Stimulated activated memory B cell treated with anti-CD40 and anti-IgM and Interleukin-4, amounts not matched to agents 10 μg/mL and 1 μg/mL and 100 μg/mL, for 72 hours (primary cell): ENCODE measurements at regions not wholly inside any gene's neighbourhood (a gene's known extent, or its start where the extent isn't known, plus 50 kb on each side); places are given as distances from the start of the nearest gene placed in this dataset.

Experiments used
- ATAC-seq: fragments of 150-1000 bp; cut with Tn5 transposase; 2 replicates; pipeline ENCODE4 v1.10.0; 2021
- H3K27ac Mint-ChIP-seq: one replicate; pipeline ENCODE4 v1.8.0; 2022; ENCODE audit warnings: mild to moderate bottlenecking, mixed read lengths
- H3K27me3 Mint-ChIP-seq: one replicate; pipeline ENCODE4 v1.8.0; 2022; ENCODE audit warnings: mixed read lengths
- H3K36me3 Mint-ChIP-seq: one replicate; pipeline ENCODE4 v1.8.0; 2022; ENCODE audit warnings: mixed read lengths
- H3K4me1 Mint-ChIP-seq: one replicate; pipeline ENCODE4 v1.8.0; 2022; ENCODE audit warnings: mixed read lengths
- H3K4me3 Mint-ChIP-seq: one replicate; pipeline ENCODE4 v1.8.0; 2022; ENCODE audit warnings: mild to moderate bottlenecking, moderate library complexity, mixed read lengths
- H3K9me3 Mint-ChIP-seq: one replicate; pipeline ENCODE4 v1.8.0; 2022; ENCODE audit warnings: mixed read lengths

DNA sequence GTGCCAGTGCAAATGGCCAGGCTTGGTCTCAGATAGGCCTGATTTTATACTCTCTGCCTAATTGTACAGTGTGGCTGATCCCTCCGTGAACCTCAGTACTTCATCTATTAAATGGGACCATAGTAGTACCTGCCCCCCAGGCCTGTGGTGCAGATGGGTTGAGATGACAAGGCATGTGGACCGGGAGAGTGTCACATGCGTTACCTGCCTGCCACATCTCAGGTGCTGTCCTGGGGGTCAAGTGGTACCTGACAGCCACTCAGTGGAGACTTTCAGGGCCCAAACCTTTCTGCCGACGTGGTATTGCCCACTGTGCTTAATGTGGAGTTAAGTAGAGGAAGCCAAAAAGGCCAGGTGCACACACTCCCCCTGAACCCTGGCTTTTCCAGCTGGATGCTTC, 197.3 kb downstream of the FOXD2 start:
- Mint-ChIP-seq H3K4me1 (no peaks in the 10 kb centered on the region), H3K27me3 (peaks cover 11% of the 10 kb centered on the region), H3K9me3 (no peaks in the 10 kb centered on the region), H3K36me3 (no peaks in the 10 kb centered on the region), H3K4me3 (no peak overlapping the region), H3K27ac (no peak overlapping the region)
- ATAC-seq: no peak

DNA sequence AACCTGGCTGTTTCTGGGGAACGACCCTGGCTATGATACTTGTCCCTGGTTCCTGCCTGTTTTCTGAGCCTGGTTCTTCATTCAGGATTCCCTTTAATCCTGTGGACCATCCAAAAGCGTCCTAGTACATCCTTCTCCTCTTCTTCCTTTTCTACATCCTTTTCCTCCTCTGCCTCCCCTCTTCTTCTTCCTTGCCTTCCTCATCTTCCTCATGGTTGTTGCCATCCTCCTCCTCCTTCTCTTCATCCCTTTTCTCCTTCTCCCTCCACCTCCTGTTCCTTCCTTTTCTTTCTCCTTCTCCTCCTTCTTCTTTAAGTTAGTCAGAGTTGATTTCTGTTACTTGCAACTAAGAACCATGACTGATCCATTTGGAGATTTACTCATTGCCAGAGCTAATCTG, 197.8 kb downstream of the FOXD2 start:
- no peak for ATAC-seq
- no peaks in the 10 kb centered on the region for H3K36me3 Mint-ChIP-seq
- no peaks in the 10 kb centered on the region for H3K4me1 Mint-ChIP-seq
- H3K27ac Mint-ChIP-seq: no peak overlapping the region
- peaks cover 8% of the 10 kb centered on the region for H3K27me3 Mint-ChIP-seq
- no peaks in the 10 kb centered on the region for H3K9me3 Mint-ChIP-seq
- H3K4me3 Mint-ChIP-seq: no peak overlapping the region

DNA sequence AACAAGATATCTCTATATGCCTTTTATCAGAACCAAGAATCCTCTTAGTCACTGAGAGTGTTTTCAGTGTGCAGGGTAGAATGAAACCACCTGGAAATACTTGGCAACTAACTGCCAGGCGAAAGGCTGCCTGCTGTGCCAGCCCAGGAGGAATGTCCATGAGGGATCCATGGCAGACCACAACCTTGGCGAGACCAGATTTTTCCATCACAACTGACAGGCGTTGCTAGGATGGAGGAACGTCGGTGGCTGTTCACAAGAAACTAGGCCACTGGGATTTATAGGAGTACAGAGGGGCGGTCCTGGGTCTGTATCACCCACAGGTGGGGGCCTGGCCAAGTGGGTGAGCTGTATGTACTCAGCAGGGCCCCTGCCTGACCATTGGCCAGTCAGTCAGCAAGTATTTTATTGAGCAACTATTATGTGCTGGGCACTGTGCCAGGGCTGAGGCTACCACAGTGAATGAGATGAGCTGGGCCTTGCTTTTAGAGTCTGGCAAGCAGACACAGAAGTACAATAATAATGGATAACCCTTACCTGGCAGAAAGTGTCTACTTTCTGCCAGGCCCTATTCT, 199.4 kb downstream of the FOXD2 start:
- H3K4me3 Mint-ChIP-seq: no peak overlapping the region
- no peak for ATAC-seq
- H3K27ac Mint-ChIP-seq: no peak overlapping the region
- H3K4me1 Mint-ChIP-seq: no peaks in the 10 kb centered on the region
- no peaks in the 10 kb centered on the region for H3K36me3 Mint-ChIP-seq
- no peaks in the 10 kb centered on the region for H3K9me3 Mint-ChIP-seq
- peaks cover 19% of the 10 kb centered on the region for H3K27me3 Mint-ChIP-seq

DNA sequence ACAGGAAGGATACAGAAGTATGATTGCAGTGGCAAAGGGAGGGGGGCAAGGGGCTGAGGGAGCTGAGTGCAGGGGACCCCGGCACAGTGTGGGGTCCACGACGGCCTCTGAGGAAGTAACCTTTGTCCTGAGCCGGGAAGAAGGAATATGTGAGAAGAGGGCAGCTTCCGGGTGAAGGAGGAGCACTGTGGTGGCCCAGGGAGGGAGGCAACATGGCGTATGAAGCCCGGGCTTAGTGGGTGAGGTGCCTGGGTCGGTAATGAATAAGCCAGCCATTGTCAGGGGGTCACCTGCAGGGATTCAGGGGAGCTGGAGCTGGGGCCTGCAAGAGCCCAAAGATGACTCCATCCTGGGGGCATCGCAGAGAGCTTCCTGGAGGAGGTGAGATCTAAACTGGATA, 200.4 kb downstream of the FOXD2 start:
- Mint-ChIP-seq H3K4me1 (no peaks in the 10 kb centered on the region), H3K27ac (no peak overlapping the region), H3K9me3 (no peaks in the 10 kb centered on the region), H3K27me3 (peaks cover 27% of the 10 kb centered on the region), H3K36me3 (no peaks in the 10 kb centered on the region), H3K4me3 (no peak overlapping the region)
- no peak for ATAC-seq

DNA sequence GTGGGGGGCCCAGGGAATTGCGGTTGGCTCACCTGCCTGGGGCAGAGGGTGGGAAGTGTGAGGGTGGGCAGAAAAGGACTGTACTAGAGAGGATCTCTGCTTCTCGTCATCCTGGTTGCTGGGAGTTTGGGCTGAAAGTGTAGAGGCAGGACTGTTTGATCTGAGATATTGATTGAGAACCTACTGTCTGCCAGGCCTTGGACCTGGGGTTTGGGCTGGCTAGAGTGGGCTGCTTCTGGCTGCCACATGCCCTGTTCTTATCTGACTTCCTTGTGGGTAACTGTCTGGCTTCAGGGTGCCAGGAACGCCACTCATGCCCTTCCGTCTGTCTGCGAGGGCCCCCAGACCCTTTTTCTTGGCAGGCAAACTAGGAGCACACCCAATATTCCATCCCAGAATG, 200.9 kb downstream of the FOXD2 start:
- peaks cover 27% of the 10 kb centered on the region for H3K27me3 Mint-ChIP-seq

DNA sequence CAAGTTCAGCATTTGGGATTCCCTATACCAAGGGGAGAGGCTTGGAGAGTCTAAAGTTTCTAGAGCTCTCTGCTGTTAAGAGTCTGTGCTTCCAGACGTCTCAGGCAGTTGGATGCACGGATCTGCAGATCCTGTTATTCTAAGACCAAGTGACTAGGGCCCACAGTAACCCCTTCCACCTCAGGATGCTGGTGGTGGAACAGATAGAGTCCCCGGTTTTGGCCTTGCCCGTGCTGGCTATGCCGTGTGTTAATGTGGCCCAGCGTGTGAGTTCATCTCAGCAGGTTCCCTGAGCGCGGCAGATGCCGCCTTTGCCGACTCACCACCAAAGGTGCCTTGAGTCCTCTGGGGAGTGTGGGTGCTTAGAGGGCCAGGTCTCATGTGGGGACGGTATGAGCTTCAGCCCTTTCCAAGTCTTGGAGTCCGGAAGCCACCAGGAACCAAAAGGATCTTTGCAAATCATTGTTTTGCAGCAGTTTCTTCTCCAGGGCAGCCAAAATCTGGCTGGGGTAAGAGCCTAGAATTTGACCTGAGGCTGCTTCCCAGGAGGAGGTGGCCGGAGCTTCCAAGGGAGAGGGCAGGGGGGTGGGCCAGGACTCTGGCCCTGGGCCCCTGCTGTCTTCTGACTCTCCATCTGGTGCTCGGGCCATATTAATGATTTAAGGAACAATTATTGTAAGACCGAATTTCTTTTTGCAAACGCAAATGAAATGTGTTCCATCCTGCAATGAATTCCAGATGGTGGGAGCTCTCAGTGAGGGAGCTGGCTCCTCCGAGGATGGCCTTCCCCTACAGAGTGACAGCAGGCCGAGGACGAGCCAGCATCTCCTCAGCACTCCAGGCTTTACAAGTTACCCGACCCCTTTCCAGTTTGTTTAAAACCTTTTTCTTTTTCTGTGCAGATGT, 205.7 kb downstream of the FOXD2 start:
- Mint-ChIP-seq H3K27ac (no peak overlapping the region), H3K27me3 (peaks cover 33% of the 10 kb centered on the region), H3K4me3 (no peak overlapping the region), H3K36me3 (no peaks in the 10 kb centered on the region), H3K9me3 (no peaks in the 10 kb centered on the region), H3K4me1 (no peaks in the 10 kb centered on the region)
- ATAC-seq: no peak

More for the DNA sequence above, 200.9 kb downstream of the FOXD2 start:
- no peak overlapping the region for H3K27ac Mint-ChIP-seq
- no peaks in the 10 kb centered on the region for H3K9me3 Mint-ChIP-seq
- ATAC-seq: no peak
- H3K36me3 Mint-ChIP-seq: no peaks in the 10 kb centered on the region
- H3K4me3 Mint-ChIP-seq: no peak overlapping the region
- no peaks in the 10 kb centered on the region for H3K4me1 Mint-ChIP-seq

DNA sequence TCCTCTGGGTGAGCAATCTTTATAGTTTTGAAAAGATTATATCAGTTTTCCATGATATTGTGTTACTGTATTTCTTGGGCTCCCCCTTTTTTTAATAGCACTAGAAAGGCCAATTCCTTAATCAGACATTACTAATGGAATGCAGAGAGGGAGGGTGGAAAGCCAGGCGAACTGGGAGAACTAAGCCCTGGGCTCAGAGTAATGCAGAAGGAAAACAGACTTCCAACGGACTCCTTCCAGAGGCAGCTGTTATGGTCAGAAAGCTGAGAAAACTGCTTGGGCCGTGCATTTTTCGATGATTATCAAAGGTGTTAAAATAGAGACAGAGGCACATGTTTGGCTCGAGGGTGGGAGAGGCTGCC, 206.3 kb downstream of the FOXD2 start:
- H3K27ac Mint-ChIP-seq: no peak overlapping the region
- no peak overlapping the region for H3K4me3 Mint-ChIP-seq
- H3K4me1 Mint-ChIP-seq: no peaks in the 10 kb centered on the region
- H3K36me3 Mint-ChIP-seq: no peaks in the 10 kb centered on the region
- ATAC-seq: no peak
- peaks cover 32% of the 10 kb centered on the region for H3K27me3 Mint-ChIP-seq
- no peaks in the 10 kb centered on the region for H3K9me3 Mint-ChIP-seq

DNA sequence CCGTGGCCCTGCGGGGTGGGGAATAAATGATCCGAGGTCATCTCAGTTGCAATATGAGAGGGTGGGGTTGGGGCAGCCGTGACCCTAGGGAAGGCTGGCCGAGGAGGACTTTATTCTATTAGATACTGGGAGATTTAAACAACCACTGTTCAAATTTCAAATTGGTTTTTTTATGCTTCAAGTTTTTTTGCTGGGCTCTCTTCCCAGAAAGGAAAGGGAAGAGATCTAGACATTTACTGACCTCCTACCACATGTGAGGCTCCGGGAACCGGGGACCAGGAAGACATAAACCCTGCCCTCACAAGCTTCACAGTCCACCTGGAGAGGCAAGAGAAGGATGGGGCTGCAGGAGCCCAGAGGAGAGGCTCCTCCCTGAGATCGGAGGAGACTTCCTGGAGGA, 207.3 kb downstream of the FOXD2 start:
- H3K9me3 Mint-ChIP-seq: no peaks in the 10 kb centered on the region
- H3K4me1 Mint-ChIP-seq: no peaks in the 10 kb centered on the region
- no peak overlapping the region for H3K27ac Mint-ChIP-seq
- ATAC-seq: no peak
- H3K36me3 Mint-ChIP-seq: no peaks in the 10 kb centered on the region
- peaks cover 32% of the 10 kb centered on the region for H3K27me3 Mint-ChIP-seq
- no peak overlapping the region for H3K4me3 Mint-ChIP-seq

DNA sequence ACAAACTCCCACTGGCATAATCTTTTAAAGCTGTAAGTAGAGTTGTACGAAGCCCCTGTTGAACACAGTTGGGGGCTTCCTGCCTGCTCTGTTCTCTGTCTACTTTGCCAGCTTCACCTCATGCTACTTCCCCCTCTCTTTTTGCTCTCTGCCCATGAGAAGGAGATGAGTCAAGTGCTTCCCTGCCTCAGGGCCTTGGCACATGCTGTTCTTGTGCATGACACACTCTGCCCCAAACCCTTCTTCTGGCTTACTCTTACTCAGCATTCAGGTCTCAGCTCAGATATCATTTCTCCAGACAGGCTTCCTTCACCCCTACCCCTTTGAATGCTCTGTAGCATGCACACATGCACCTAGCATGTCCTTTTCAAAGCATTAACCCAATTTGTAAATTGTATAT, 208.8 kb downstream of the FOXD2 start:
- no peaks in the 10 kb centered on the region for H3K4me1 Mint-ChIP-seq
- H3K27me3 Mint-ChIP-seq: peaks cover 26% of the 10 kb centered on the region
- no peaks in the 10 kb centered on the region for H3K36me3 Mint-ChIP-seq
- no peak overlapping the region for H3K27ac Mint-ChIP-seq
- ATAC-seq: no peak
- no peaks in the 10 kb centered on the region for H3K9me3 Mint-ChIP-seq
- H3K4me3 Mint-ChIP-seq: no peak overlapping the region

DNA sequence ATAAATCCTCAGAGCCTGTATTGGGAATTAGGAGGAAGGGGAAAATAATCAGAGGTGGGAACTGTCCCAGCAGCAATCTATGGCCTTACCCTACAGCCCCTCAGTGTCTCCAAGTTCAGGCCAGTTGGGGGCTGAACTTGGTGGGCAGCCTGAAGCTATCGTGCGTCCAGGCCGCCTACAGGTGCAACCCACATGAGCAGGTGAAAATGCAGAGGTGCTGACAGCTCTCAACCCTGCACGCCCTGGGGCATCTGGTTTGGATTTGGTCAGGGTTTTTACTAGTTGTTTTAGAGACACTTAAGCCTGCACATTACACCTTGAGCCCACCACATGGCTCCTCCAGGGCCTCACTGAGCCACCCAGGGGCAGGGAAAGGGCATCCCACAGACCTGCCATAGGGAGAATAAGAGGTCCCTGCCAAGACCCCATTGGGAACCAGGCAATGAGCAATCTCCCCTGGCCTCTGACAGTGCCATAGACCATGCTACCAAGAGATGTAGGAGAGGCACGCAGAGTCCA, 209.5 kb downstream of the FOXD2 start:
- Mint-ChIP-seq H3K27me3 (peaks cover 19% of the 10 kb centered on the region), H3K4me1 (no peaks in the 10 kb centered on the region), H3K27ac (no peak overlapping the region), H3K4me3 (no peak overlapping the region), H3K9me3 (no peaks in the 10 kb centered on the region), H3K36me3 (no peaks in the 10 kb centered on the region)
- no peak for ATAC-seq

DNA sequence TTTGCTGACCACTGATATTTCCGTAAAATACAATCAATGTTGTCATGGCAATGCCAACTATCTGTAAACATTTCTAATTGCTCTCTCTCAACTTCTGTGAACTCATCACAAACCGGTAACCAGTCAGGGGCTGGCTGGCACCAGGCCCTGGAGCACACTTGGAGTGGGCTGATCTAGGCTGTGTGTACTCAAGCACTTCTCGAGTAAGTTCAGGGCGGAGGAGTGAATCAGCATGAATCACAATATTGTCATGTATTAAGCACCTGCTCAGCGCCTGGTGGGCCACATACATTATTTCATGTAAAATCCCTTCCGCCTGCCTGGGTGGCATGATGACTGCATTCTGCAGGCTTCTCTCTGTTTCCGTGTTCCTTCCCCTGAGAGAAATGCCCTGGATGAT, 212.4 kb downstream of the FOXD2 start:
- Mint-ChIP-seq H3K4me1 (no peaks in the 10 kb centered on the region), H3K9me3 (no peaks in the 10 kb centered on the region), H3K36me3 (no peaks in the 10 kb centered on the region), H3K27ac (no peak overlapping the region), H3K4me3 (no peak overlapping the region), H3K27me3 (peaks cover 13% of the 10 kb centered on the region)
- no peak for ATAC-seq

DNA sequence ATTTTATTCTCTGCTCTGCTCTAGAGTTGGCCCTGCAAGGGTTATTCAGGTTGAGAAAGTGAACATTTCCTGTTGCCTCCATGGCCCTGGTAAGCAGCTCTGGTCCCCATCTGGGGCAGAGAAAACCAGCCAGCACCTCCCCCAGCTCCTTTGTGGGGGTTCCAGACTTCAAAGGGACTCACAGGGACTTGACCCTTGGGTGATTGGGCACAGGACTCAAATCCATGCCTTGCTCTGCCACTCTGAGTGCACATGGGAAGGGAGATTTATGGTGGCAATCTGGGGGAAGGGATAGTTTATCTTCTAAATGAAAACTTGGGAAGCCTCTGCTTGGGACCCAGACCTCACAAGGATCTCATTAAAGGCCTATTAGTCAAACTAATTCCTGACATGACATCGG, 212.8 kb downstream of the FOXD2 start:
- H3K27ac Mint-ChIP-seq: no peak overlapping the region
- no peaks in the 10 kb centered on the region for H3K4me1 Mint-ChIP-seq
- no peak for ATAC-seq
- H3K27me3 Mint-ChIP-seq: peaks cover 13% of the 10 kb centered on the region
- no peaks in the 10 kb centered on the region for H3K36me3 Mint-ChIP-seq
- H3K4me3 Mint-ChIP-seq: no peak overlapping the region
- no peaks in the 10 kb centered on the region for H3K9me3 Mint-ChIP-seq

DNA sequence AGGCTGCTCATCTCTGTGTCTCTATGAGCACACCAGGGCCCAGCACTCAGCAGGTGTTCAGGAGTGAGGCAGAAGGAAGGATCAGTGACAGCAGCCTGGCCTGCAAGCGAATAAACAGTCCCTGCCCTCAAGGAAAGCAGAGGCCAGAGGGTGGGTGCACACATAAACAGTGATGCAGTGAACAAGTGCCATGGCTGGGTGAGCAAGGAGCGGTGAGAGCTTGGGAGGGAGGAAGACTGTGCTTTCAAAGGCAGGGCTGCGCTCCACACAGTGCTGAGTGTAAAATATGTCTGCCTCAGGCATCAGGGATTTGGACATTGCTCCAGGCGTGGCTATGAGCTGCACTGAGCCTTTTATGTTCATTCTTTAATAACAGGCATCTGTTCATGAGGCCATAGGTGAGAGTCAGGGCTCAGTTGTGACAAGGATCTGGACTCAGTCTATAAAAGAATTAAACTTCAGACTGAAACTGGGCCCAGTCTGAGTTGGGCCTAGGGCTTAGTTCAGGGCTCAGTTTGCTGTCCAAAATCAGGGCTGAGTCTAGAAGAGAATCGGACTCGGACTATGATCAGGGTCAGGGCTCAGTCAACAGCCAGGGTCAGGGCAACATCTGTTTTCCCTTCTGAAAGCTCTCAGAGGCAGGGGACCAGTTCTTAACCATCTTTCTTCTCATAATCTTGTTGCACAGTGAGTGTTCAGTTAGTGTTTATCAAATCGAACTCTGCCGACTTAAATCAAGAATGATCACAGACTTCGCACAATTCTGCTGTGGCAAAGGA, 213.7 kb downstream of the FOXD2 start:
- Mint-ChIP-seq H3K27ac (no peak overlapping the region), H3K4me3 (no peak overlapping the region), H3K27me3 (peaks cover 21% of the 10 kb centered on the region), H3K9me3 (no peaks in the 10 kb centered on the region), H3K4me1 (no peaks in the 10 kb centered on the region), H3K36me3 (no peaks in the 10 kb centered on the region)
- ATAC-seq: no peak

DNA sequence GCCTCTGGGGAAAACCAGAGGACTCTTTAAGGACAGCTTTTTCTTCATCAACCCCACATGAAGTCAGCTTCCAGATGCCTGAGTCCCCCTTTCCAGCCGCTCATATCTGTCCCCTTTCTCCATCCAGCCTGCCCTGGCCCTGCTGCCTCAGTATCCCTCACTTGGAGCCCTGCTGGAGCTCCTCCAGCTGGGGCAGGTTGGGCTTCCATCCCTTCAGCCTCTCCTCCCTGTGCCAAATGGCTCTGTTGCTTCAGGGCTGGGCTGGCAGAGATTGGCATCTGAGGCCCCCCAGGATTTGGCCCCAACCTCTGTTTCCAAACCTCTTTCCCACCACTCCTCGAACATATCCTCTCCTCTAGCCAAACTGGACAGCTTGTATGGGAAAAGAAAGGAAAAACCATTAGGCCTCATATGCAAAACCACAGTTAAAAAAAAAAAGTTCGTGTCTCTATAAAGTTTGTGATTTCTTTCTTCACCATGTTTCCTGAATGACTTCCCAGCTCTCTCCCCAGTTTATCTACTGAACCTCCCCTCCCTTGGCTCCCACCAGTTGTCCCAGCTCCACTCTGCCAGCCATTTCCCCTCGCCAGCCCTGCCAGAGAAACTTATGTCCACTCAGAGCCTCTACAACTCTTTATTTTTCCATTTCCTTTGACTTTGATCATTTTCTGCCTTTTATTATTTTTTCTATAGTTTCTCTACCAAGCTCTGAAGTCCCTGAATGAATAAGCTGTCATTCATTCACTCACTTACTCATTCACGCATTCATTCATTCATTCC, 217.9 kb downstream of the FOXD2 start:
- Mint-ChIP-seq H3K36me3 (no peaks in the 10 kb centered on the region), H3K4me3 (no peak overlapping the region), H3K4me1 (no peaks in the 10 kb centered on the region), H3K27ac (no peak overlapping the region), H3K9me3 (no peaks in the 10 kb centered on the region), H3K27me3 (peaks cover 30% of the 10 kb centered on the region)
- no peak for ATAC-seq
